ENCODE measurements at regions not wholly inside any gene's neighbourhood (a gene's known extent, or its start where the extent isn't known, plus 50 kb on each side); places are given as distances from the start of the nearest gene placed in this dataset.

- Histone ChIP-seq H3K27ac (ENCODE audit: low read depth in 1 of 2, low read length in 2 of 2) (no peak overlapping the region), H3K36me3 (ENCODE audit: control insufficient read depth in 4 of 4, insufficient read depth in 3 of 4, low read depth in 1 of 4, low read length in 3 of 4) (no peaks in the 10 kb centered on the region), H3K27me3 (ENCODE audit: control insufficient read depth in 4 of 4, insufficient read depth in 4 of 4, low read length in 3 of 4) (no peaks in the 10 kb centered on the region), H3K4me3 (ENCODE audit: low read depth in 1 of 3, low read length in 3 of 3) (no peak overlapping the region), H3K9me3 (ENCODE audit: control insufficient read depth in 4 of 4, low read length in 3 of 4) (no peaks in the 10 kb centered on the region), H3K4me1 (ENCODE audit: control insufficient read depth in 4 of 4, insufficient read depth in 4 of 4, low read length in 3 of 4) (no peaks in the 10 kb centered on the region), H3K9ac (ENCODE audit: low read depth in 1 of 2, low read length in 2 of 2) (no peak overlapping the region)
- WGBS = 90% methylated on average over 2 of the region's 2 CpGs
- no peak for TF ChIP-seq ATF3 (IDR thresholded peaks at IDR 0.05)
- TF ChIP-seq JUND (IDR thresholded peaks at IDR 0.05) = no peak
- no peak for TF ChIP-seq REST (IDR thresholded peaks at IDR 0.05)
- TF ChIP-seq YY1 (IDR thresholded peaks at IDR 0.05) = no peak
- TF ChIP-seq FOXA2 (IDR thresholded peaks at IDR 0.05) = no peak
- no peak for TF ChIP-seq SP1 (IDR thresholded peaks at IDR 0.05)
- no peak for TF ChIP-seq HNF4G (IDR thresholded peaks at IDR 0.05)
- no peak for TF ChIP-seq CTCF (IDR thresholded peaks at IDR 0.05; ENCODE audit: low read depth, low read length, missing input control)
- TF ChIP-seq FOXA1 (IDR thresholded peaks at IDR 0.05) = no peak
- DNase-seq (ENCODE audit: low spot score) = no peak
Measured at GRCh38 chr12:23093488-23093887, 468.5 kb downstream of the ETNK1 start.

- no peak overlapping the region for H3K9ac ChIP-seq (ENCODE audit: low read depth in 1 of 2, low read length in 2 of 2)
Measured at GRCh38 chr12:23096321-23096720, 471.4 kb downstream of the ETNK1 start.

More at GRCh38 chr12:23096321-23096720, 471.4 kb downstream of the ETNK1 start:
- no peak for DNase-seq (ENCODE audit: low spot score)
- Histone ChIP-seq H3K27me3 (ENCODE audit: control insufficient read depth in 4 of 4, insufficient read depth in 4 of 4, low read length in 3 of 4) (no peaks in the 10 kb centered on the region), H3K9me3 (ENCODE audit: control insufficient read depth in 4 of 4, low read length in 3 of 4) (no peaks in the 10 kb centered on the region), H3K4me1 (ENCODE audit: control insufficient read depth in 4 of 4, insufficient read depth in 4 of 4, low read length in 3 of 4) (no peaks in the 10 kb centered on the region), H3K4me3 (ENCODE audit: low read depth in 1 of 3, low read length in 3 of 3) (no peak overlapping the region), H3K36me3 (ENCODE audit: control insufficient read depth in 4 of 4, insufficient read depth in 3 of 4, low read depth in 1 of 4, low read length in 3 of 4) (no peaks in the 10 kb centered on the region), H3K27ac (ENCODE audit: low read depth in 1 of 2, low read length in 2 of 2) (no peak overlapping the region)
- TF ChIP-seq RAD21 (IDR thresholded peaks at IDR 0.05) (no peak), HNF4G (IDR thresholded peaks at IDR 0.05) (no peak), GABPA (IDR thresholded peaks at IDR 0.05 in 1 of 2, conservative IDR thresholded peaks at IDR 0.05 in 1 of 2) (no peak), ZBTB33 (IDR thresholded peaks at IDR 0.05) (no peak), RXRA (IDR thresholded peaks at IDR 0.05) (no peak), SP1 (IDR thresholded peaks at IDR 0.05) (no peak), HNF4A (conservative IDR thresholded peaks at IDR 0.05) (no peak), JUND (IDR thresholded peaks at IDR 0.05) (no peak), ATF3 (IDR thresholded peaks at IDR 0.05) (no peak)
- 88% methylated on average over 1 of the region's 1 CpG for WGBS

Measured in liver (tissue), 8 donors.